Left ventricle myocardium inferior (tissue), 1 donor: ENCODE measurements at regions not wholly inside any gene's neighbourhood (a gene's known extent, or its start where the extent isn't known, plus 50 kb on each side); places are given as distances from the start of the nearest gene placed in this dataset.

Experiments used
- DNase-seq: peaks from one replicate; pipeline ENCODE4 v3.0.0-alpha.2; 2020
- H3K27ac ChIP-seq: fragments of 200-600 bp; replicated peaks from 2 replicates; pipeline ENCODE4 v1.8.0; 2021
- H3K27me3 ChIP-seq: fragments of 200-600 bp; 2 replicates; pipeline ENCODE4 v1.8.0; 2021; ENCODE audit warnings: low read depth
- H3K36me3 ChIP-seq: fragments of 200-600 bp; 2 replicates; pipeline ENCODE4 v1.8.0; 2021
- H3K4me1 ChIP-seq: fragments of 200-600 bp; 2 replicates; pipeline ENCODE4 v1.8.0; 2021
- H3K4me3 ChIP-seq: fragments of 200-600 bp; 2 replicates; pipeline ENCODE4 v1.8.0; 2021; ENCODE audit warnings: mild to moderate bottlenecking, moderate library complexity
- H3K9me3 ChIP-seq: fragments of 200-600 bp; replicated peaks from 2 replicates; pipeline ENCODE4 v1.8.0; 2021
- intact Hi-C: fragments of 100-400 bp; cut with micrococcal nuclease; formaldehyde crosslinking; loops from one replicate; pipeline ENCODE4 v1.11.0; 2022
- TF ChIP-seq, protein P1 (sequence below): fragments of 200-600 bp; IDR thresholded peaks from 2 replicates; pipeline ENCODE4 v1.8.0; 2021; ENCODE audit warnings: antibody characterized with exemption, mild to moderate bottlenecking, borderline replicate concordance
- donor health status: DM: no; HTN: yes; CAD: no; lungs with severe emphysema.

- H3K4me3 ChIP-seq: no peak overlapping the region
- H3K27ac ChIP-seq: no peak overlapping the region
- TF ChIP-seq, protein P1, sequence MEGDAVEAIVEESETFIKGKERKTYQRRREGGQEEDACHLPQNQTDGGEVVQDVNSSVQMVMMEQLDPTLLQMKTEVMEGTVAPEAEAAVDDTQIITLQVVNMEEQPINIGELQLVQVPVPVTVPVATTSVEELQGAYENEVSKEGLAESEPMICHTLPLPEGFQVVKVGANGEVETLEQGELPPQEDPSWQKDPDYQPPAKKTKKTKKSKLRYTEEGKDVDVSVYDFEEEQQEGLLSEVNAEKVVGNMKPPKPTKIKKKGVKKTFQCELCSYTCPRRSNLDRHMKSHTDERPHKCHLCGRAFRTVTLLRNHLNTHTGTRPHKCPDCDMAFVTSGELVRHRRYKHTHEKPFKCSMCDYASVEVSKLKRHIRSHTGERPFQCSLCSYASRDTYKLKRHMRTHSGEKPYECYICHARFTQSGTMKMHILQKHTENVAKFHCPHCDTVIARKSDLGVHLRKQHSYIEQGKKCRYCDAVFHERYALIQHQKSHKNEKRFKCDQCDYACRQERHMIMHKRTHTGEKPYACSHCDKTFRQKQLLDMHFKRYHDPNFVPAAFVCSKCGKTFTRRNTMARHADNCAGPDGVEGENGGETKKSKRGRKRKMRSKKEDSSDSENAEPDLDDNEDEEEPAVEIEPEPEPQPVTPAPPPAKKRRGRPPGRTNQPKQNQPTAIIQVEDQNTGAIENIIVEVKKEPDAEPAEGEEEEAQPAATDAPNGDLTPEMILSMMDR: no peak
- no peaks in the 10 kb centered on the region for H3K27me3 ChIP-seq
- intact Hi-C loops: no loop called here
- no peaks in the 10 kb centered on the region for H3K9me3 ChIP-seq
- no peaks in the 10 kb centered on the region for H3K36me3 ChIP-seq
- DNase-seq: no peak
- no peaks in the 10 kb centered on the region for H3K4me1 ChIP-seq
Measured at GRCh38 chr18:51330148-51330547, 132.7 kb upstream of the MEX3C start.

DNA sequence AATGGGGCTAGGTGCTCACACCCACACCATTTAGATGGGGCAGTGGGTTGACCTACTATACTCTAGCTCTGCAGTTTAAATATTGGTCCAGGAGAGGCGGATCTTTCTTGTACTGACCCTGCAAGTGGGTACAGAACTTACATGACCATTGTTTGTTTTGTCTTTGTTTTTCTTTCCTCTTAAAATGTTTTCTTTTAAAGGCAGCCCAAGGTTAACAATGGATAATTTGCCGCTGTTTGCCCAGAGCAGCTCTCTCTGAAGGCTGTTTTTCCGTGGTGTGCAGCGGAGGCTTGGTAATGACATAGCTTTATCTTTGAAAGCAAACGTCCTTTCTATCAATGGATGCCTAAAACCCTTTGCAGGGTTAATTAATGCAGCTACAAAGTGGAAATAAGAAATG, 133.3 kb upstream of the MEX3C start:
- H3K27ac ChIP-seq: no peak overlapping the region
- no peaks in the 10 kb centered on the region for H3K9me3 ChIP-seq
- intact Hi-C loops: no loop called here
- H3K4me1 ChIP-seq: no peaks in the 10 kb centered on the region
- DNase-seq: no peak
- TF ChIP-seq, protein P1: no peak
- H3K36me3 ChIP-seq: no peaks in the 10 kb centered on the region
- H3K27me3 ChIP-seq: no peaks in the 10 kb centered on the region
- no peak overlapping the region for H3K4me3 ChIP-seq

DNA sequence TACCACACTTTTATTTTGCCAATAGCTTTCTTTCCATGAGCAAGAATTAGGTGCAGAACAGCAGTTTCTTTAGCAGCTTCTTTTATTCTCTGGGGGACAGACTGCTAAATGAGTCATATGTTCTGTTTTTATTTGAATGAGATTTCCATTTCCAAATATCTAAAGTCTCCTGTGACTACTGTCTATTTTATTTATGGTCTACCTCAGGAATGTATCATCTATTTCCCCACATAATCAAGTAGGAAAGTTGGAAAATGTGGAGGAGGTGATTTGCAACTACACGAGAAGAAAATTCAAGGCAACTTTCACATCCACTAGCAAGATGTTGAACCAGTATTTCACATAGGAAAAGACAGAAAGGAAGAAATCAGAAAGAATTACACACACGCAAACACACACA, 139.9 kb upstream of the MEX3C start:
- no peak overlapping the region for H3K4me3 ChIP-seq
- H3K4me1 ChIP-seq: no peaks in the 10 kb centered on the region
- DNase-seq: no peak
- H3K36me3 ChIP-seq: no peaks in the 10 kb centered on the region
- TF ChIP-seq, protein P1: no peak
- H3K9me3 ChIP-seq: peaks cover 12% of the 10 kb centered on the region
- H3K27ac ChIP-seq: no peak overlapping the region
- no peaks in the 10 kb centered on the region for H3K27me3 ChIP-seq
- intact Hi-C loops: no loop called here

DNA sequence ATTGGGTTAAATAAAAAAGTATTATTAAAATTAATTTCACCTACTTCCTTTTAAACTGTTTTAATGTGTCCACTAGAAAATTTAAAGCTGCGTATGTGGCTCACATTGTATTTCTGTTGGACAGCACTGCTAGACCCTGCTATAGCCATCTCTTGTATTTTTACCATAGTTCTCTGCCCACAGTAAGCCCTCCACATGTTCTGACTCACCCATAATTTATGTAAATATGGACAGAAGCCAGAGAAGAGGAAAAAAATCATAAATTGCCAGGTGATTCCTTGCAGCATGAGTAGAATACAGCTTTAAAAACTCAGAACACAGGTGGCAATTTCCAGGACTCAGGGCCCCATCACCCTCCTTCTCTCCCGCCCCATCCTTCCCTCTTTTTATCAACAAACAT, 142.4 kb upstream of the MEX3C start:
- Histone ChIP-seq H3K27me3 (no peaks in the 10 kb centered on the region), H3K4me3 (no peak overlapping the region), H3K36me3 (no peaks in the 10 kb centered on the region), H3K4me1 (no peaks in the 10 kb centered on the region), H3K9me3 (peaks cover 19% of the 10 kb centered on the region), H3K27ac (no peak overlapping the region)
- intact Hi-C loops: no loop called here
- TF ChIP-seq, protein P1: no peak
- no peak for DNase-seq

DNA sequence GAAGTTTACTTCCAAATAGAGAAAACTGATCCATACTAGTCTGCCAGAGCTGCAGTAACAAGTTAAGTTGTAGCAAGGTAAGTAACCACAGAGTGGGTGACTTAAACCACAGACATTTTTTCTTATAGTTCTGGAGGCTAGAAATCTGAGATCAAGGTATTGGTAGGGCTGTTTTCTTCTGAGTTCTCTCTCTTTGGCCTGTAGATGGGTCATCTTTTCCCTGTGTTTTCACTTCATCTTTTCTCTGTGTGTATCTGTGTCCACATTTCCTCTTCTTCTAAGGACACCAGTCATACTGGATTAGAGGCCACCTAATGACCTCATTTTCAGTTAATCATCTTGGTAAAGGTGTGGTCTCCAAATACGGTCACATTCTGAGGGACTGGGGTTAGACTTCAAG, 142.9 kb upstream of the MEX3C start:
- TF ChIP-seq, protein P1: no peak
- intact Hi-C loops: no loop called here
- Histone ChIP-seq H3K4me1 (no peaks in the 10 kb centered on the region), H3K27me3 (no peaks in the 10 kb centered on the region), H3K36me3 (no peaks in the 10 kb centered on the region), H3K27ac (no peak overlapping the region), H3K4me3 (no peak overlapping the region), H3K9me3 (peaks cover 23% of the 10 kb centered on the region)
- no peak for DNase-seq

GRCh38 chr18:51342815-51343214, 145.3 kb upstream of the MEX3C start:
- Histone ChIP-seq H3K4me1 (no peaks in the 10 kb centered on the region), H3K4me3 (no peak overlapping the region), H3K9me3 (peaks cover 12% of the 10 kb centered on the region), H3K27me3 (peaks cover 6% of the 10 kb centered on the region), H3K36me3 (no peaks in the 10 kb centered on the region), H3K27ac (no peak overlapping the region)
- TF ChIP-seq, protein P1: no peak
- no peak for DNase-seq
- intact Hi-C loops: no loop called here
